ENCODE measurements at regions not wholly inside any gene's neighbourhood (a gene's known extent, or its start where the extent isn't known, plus 50 kb on each side); places are given as distances from the start of the nearest gene placed in this dataset.

- Histone ChIP-seq H3K27me3 (no peaks in the 10 kb centered on the region), H3K4me1 (no peaks in the 10 kb centered on the region), H3K27ac (no peak overlapping the region), H3K9me3 (no peaks in the 10 kb centered on the region), H3K36me3 (no peaks in the 10 kb centered on the region), H3K4me3 (no peak overlapping the region)
- TF ChIP-seq CTCF (IDR thresholded peaks at IDR 0.05) (no peak), POLR2A (IDR thresholded peaks at IDR 0.05) (no peak), POLR2AphosphoS5 (IDR thresholded peaks at IDR 0.05; ENCODE audit: insufficient read depth in 1 of 2, low read depth in 1 of 2) (no peak)
- DNase-seq (ENCODE audit: extremely low spot score in 2 of 2): no peak
- intact Hi-C loops (cut with DNase I): no loop called here
Measured at GRCh38 chr5:89721353-89721752, 688.2 kb downstream of the CETN3 start.

DNA sequence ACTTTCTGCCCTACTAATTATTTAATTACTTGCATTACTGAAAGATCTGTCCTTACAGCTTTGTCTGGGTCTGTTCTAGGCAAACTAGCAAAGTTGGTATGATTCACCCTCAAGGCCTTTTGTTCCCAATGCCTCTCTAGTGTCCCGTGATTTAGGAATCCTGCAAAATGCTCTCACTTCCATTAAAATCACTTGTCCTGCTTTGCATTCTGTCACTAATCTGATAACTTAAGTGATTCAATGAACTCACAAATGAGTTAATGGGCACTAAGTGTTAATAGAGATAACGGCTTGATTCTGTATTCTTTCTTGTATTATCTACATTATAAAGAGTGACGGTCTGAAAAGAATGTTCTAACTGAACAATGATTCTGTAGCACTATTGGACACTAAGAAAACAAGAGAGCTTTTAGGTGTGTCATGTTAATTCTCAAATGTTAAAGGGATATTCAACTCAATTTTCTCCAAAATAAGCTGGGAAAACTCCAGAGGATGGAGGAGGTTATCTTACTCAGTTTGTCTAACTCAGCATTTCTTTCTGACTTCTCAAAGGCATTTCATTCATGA is 697.3 kb downstream of the CETN3 start:
- H3K36me3 ChIP-seq: no peaks in the 10 kb centered on the region
- no peaks in the 10 kb centered on the region for H3K27me3 ChIP-seq
- H3K9me3 ChIP-seq: no peaks in the 10 kb centered on the region
- no peak for DNase-seq (ENCODE audit: extremely low spot score in 2 of 2)
- H3K27ac ChIP-seq: no peak overlapping the region
- intact Hi-C loops (cut with DNase I): no loop called here
- no peak for TF ChIP-seq CTCF (IDR thresholded peaks at IDR 0.05)
- no peak for TF ChIP-seq POLR2A (IDR thresholded peaks at IDR 0.05)
- no peak for TF ChIP-seq POLR2AphosphoS5 (IDR thresholded peaks at IDR 0.05; ENCODE audit: insufficient read depth in 1 of 2, low read depth in 1 of 2)
- H3K4me3 ChIP-seq: no peak overlapping the region
- no peaks in the 10 kb centered on the region for H3K4me1 ChIP-seq

DNA sequence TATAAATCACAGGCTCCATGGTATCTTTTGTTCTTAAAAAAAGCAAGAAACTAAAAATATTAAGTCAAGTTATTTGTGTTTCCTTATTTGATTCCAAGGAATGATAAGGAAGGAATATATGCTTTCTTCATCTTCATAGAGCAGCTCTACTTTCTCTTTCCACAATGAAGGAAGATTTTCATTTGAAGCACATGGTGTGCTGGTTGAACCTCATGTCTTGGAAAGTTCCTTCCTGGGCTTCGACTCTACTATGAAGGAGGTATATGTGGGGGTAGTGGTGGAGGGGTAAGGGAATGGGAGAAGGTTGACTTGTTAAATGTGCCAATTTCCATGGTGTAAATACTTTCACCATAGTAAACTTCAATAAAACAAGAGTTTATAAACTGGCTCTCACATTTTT is 698.0 kb downstream of the CETN3 start:
- Histone ChIP-seq H3K27me3 (no peaks in the 10 kb centered on the region), H3K4me3 (no peak overlapping the region), H3K36me3 (no peaks in the 10 kb centered on the region), H3K4me1 (no peaks in the 10 kb centered on the region), H3K27ac (no peak overlapping the region), H3K9me3 (no peaks in the 10 kb centered on the region)
- no peak for TF ChIP-seq POLR2A (IDR thresholded peaks at IDR 0.05)
- no peak for TF ChIP-seq POLR2AphosphoS5 (IDR thresholded peaks at IDR 0.05; ENCODE audit: insufficient read depth in 1 of 2, low read depth in 1 of 2)
- TF ChIP-seq CTCF (IDR thresholded peaks at IDR 0.05): no peak
- no peak for DNase-seq (ENCODE audit: extremely low spot score in 2 of 2)
- intact Hi-C loops (cut with DNase I): no loop called here

GRCh38 chr5:89710006-89710405 is 699.5 kb downstream of the CETN3 start:
- Histone ChIP-seq H3K36me3 (no peaks in the 10 kb centered on the region), H3K27me3 (no peaks in the 10 kb centered on the region), H3K4me3 (no peak overlapping the region), H3K4me1 (no peaks in the 10 kb centered on the region), H3K9me3 (no peaks in the 10 kb centered on the region), H3K27ac (no peak overlapping the region)
- DNase-seq (ENCODE audit: extremely low spot score in 2 of 2): no peak
- TF ChIP-seq CTCF (IDR thresholded peaks at IDR 0.05): no peak
- TF ChIP-seq POLR2AphosphoS5 (IDR thresholded peaks at IDR 0.05; ENCODE audit: insufficient read depth in 1 of 2, low read depth in 1 of 2): no peak
- TF ChIP-seq POLR2A (IDR thresholded peaks at IDR 0.05): no peak
- intact Hi-C loops (cut with DNase I): no loop called here

DNA sequence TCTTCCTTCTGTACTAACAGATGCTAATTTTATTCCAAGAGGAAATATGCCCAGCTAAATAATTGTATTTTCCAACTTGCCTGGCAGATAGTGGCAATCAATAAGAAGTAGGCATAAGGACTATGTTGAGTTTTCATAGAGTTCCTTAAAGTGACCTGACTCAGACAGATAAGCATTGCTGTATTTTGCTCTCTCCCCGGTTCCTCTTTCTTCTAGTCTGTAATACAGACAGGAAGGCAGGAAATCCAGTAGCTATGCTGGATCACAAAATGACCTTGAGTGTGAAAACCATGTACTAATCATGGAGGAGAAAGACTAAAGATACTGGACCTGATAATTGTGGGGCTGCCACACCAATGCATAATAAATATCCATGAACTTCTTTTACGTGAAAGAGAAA is 701.7 kb downstream of the CETN3 start:
- Histone ChIP-seq H3K27ac (no peak overlapping the region), H3K36me3 (no peaks in the 10 kb centered on the region), H3K4me1 (no peaks in the 10 kb centered on the region), H3K4me3 (no peak overlapping the region), H3K27me3 (no peaks in the 10 kb centered on the region), H3K9me3 (no peaks in the 10 kb centered on the region)
- no peak for DNase-seq (ENCODE audit: extremely low spot score in 2 of 2)
- intact Hi-C loops (cut with DNase I): no loop called here
- TF ChIP-seq POLR2A (IDR thresholded peaks at IDR 0.05) (no peak), CTCF (IDR thresholded peaks at IDR 0.05) (no peak), POLR2AphosphoS5 (IDR thresholded peaks at IDR 0.05; ENCODE audit: insufficient read depth in 1 of 2, low read depth in 1 of 2) (no peak)
